HG03280 (cell line): ENCODE measurements at regions not wholly inside any gene's neighbourhood (a gene's known extent, or its start where the extent isn't known, plus 50 kb on each side); places are given as distances from the start of the nearest gene placed in this dataset.
"Not testable (repeated sequence)": the region's sequence is repeated elsewhere in the genome, so short reads cannot be mapped to it uniquely, and the experiment has no call there.

Source experiments
- ATAC-seq: cut with Tn5 transposase; IDR thresholded peaks from one replicate; pipeline ENCODE4 v1.9.1; 2021; ENCODE audit warnings: mild to moderate bottlenecking, moderate library complexity; ENCODE audit not compliant: unreplicated experiment

- no peak for ATAC-seq
These were observed 336.3 kb downstream of the BMP4 start for GRCh38 chr14:53620317-53620716.

- no peak for ATAC-seq
These were observed 336.9 kb downstream of the BMP4 start for GRCh38 chr14:53619691-53620231.

- ATAC-seq, result not testable (repeated sequence)
These were observed 340.1 kb downstream of the BMP4 start for GRCh38 chr14:53616536-53616935.

- ATAC-seq, result no peak
These were observed 341.4 kb downstream of the BMP4 start for GRCh38 chr14:53615252-53615651.

- ATAC-seq, result peak; percentile 95
These were observed 343.0 kb downstream of the BMP4 start for GRCh38 chr14:53613404-53614253.

- ATAC-seq, result no peak
These were observed 345.7 kb downstream of the BMP4 start for GRCh38 chr14:53610947-53611346.

- no peak for ATAC-seq
These were observed 347.6 kb downstream of the BMP4 start for GRCh38 chr14:53609009-53609408.

- no peak for ATAC-seq
These were observed 348.3 kb downstream of the BMP4 start for GRCh38 chr14:53608369-53608768.

GRCh38 chr14:53606203-53606602 lies 350.4 kb downstream of the BMP4 start:
- no peak for ATAC-seq

- no peak for ATAC-seq
These were observed 351.1 kb downstream of the BMP4 start for GRCh38 chr14:53605562-53605961.

- ATAC-seq, result no peak
These were observed 352.6 kb downstream of the BMP4 start for GRCh38 chr14:53603994-53604393.

- ATAC-seq, result no peak
These were observed 355.2 kb downstream of the BMP4 start for GRCh38 chr14:53601409-53601808.

GRCh38 chr14:53599221-53599945 lies 357.2 kb downstream of the BMP4 start:
- no peak for ATAC-seq

- ATAC-seq, result no peak
These were observed 359.6 kb downstream of the BMP4 start for GRCh38 chr14:53596853-53597525.

- ATAC-seq, result no peak
These were observed 364.8 kb downstream of the BMP4 start for GRCh38 chr14:53591816-53592215.

GRCh38 chr14:53581504-53581903 lies 375.1 kb downstream of the BMP4 start:
- no peak for ATAC-seq

- no peak for ATAC-seq
These were observed 384.8 kb downstream of the BMP4 start for GRCh38 chr14:53571641-53572328.

GRCh38 chr14:53570411-53571387 lies 385.9 kb downstream of the BMP4 start:
- peak; percentile 91 for ATAC-seq

GRCh38 chr14:53569446-53569845 lies 387.2 kb downstream of the BMP4 start:
- ATAC-seq, result no peak
